GM06990 (cell line): ENCODE measurements at regions not wholly inside any gene's neighbourhood (a gene's known extent, or its start where the extent isn't known, plus 50 kb on each side); places are given as distances from the start of the nearest gene placed in this dataset.

ENCODE experiments used
- DNase-seq: peaks from one replicate; pipeline ENCODE4 v3.0.0-alpha.2; 2011; ENCODE audit not compliant: insufficient read length; ENCODE audit errors: extremely low read depth
- H3K27me3 ChIP-seq: replicated peaks from 2 replicates; pipeline ENCODE4 v1.6.0; 2011; ENCODE audit warnings: low read length; ENCODE audit not compliant: control insufficient read depth, insufficient read depth
- H3K36me3 ChIP-seq: 2 replicates; pipeline ENCODE4 v1.5.1; 2011; ENCODE audit warnings: low read length; ENCODE audit not compliant: control insufficient read depth, insufficient read depth
- H3K4me3 ChIP-seq: replicated peaks from 2 replicates; pipeline ENCODE4 v1.5.1; 2011; ENCODE audit warnings: low read depth, mild to moderate bottlenecking, control low read depth, low read length
- TF ChIP-seq, protein P1 (sequence below): IDR thresholded peaks from 2 replicates; pipeline ENCODE4 v1.5.1; 2011; ENCODE audit warnings: low read length, control low read depth, mild to moderate bottlenecking, inconsistent platforms; ENCODE audit not compliant: insufficient read depth, poor library complexity, severe bottlenecking

DNA sequence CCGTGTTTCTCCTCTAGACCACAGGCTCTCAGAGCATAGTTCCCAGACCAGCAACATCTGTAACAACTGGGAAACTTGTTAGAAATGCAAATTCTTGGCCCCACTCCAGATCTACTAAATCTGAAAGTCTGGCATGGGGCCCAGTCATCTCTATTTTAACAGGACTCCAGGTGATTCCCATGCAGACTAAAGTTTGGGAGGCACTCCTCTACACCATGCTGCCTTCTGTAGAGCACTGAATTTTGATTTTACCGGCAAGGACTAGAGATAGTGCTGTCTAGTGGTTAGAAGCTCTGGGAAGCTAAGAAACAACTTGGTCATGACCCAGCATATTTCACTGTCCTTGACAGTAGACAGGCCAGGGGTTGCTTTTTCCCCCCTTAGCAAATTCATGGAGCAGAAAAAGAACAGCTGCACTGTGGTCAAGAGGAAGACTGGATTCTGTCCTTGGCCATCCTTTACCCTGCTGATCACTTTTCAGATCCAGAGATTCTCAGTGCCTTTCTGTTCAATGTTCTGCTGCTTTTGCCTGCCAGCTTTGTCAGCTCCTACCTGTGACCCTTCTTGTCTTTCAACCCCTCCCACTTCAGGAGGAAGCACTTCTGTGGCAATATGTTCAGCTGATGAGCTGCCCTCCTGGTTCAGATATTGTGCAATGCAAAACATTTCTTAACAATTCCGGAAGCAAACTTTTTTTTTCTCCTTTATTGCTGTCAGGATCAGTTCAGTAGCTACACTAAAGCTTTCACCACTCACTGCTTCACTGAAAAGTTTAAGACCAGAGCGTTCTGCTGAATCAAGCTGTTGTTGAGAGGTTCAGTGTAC is 133.8 kb upstream of the NUDT4 start:
- peak; percentile 35 for DNase-seq
- no peaks in the 10 kb centered on the region for H3K36me3 ChIP-seq
- no peak overlapping the region for H3K4me3 ChIP-seq
- no peaks in the 10 kb centered on the region for H3K27me3 ChIP-seq
- TF ChIP-seq, protein P1, sequence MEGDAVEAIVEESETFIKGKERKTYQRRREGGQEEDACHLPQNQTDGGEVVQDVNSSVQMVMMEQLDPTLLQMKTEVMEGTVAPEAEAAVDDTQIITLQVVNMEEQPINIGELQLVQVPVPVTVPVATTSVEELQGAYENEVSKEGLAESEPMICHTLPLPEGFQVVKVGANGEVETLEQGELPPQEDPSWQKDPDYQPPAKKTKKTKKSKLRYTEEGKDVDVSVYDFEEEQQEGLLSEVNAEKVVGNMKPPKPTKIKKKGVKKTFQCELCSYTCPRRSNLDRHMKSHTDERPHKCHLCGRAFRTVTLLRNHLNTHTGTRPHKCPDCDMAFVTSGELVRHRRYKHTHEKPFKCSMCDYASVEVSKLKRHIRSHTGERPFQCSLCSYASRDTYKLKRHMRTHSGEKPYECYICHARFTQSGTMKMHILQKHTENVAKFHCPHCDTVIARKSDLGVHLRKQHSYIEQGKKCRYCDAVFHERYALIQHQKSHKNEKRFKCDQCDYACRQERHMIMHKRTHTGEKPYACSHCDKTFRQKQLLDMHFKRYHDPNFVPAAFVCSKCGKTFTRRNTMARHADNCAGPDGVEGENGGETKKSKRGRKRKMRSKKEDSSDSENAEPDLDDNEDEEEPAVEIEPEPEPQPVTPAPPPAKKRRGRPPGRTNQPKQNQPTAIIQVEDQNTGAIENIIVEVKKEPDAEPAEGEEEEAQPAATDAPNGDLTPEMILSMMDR: no peak

DNA sequence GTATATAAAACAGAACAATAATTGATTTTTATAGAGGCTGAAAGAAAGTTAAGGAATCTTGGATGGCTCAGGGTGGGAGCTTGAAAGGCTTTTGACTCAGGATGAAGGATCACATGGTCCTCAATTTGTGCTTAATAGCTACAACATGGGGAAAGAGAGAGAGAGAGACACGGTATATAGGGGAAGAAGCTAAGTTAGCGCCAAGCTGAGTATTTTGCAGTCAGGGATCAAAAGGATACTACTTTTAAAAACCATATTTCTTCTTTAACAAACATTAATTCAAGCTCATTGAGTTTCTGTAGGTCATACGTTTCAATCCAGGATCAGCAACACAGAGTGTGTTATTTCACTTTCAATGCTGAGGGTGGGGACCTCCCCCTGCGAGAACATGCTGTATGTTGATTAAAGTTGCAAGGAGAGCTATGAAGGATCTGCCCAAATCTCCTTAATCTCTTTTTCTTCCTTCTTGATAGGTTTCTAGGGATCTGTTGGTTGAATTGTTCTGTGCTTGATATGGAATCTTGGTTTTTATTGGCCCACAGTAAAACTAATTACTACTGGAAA is 133.1 kb upstream of the NUDT4 start:
- TF ChIP-seq, protein P1: no peak
- Histone ChIP-seq H3K4me3 (no peak overlapping the region), H3K27me3 (no peaks in the 10 kb centered on the region), H3K36me3 (no peaks in the 10 kb centered on the region)
- DNase-seq: peak; percentile 10

DNA sequence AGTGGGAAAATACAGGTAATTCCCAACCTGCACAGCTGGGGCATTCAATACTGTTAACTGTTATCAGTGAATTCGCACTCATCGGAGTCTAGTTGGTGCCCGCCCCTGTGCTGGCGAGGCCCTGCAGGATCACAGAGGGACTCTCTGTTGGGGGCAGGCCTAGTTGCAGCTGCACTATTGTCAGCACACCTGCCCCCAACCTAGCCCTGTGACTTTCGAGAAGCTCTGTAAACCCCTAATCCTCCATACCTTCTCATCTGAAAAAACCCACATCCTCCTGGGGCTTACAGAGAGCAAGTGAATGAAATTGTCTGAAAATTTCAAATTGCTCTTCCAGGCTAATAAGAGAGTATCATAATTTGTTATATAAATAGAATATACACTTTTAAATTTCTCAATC is 132.2 kb upstream of the NUDT4 start:
- TF ChIP-seq, protein P1: no peak
- Histone ChIP-seq H3K4me3 (no peak overlapping the region), H3K36me3 (no peaks in the 10 kb centered on the region), H3K27me3 (no peaks in the 10 kb centered on the region)
- peak; percentile 70 for DNase-seq

DNA sequence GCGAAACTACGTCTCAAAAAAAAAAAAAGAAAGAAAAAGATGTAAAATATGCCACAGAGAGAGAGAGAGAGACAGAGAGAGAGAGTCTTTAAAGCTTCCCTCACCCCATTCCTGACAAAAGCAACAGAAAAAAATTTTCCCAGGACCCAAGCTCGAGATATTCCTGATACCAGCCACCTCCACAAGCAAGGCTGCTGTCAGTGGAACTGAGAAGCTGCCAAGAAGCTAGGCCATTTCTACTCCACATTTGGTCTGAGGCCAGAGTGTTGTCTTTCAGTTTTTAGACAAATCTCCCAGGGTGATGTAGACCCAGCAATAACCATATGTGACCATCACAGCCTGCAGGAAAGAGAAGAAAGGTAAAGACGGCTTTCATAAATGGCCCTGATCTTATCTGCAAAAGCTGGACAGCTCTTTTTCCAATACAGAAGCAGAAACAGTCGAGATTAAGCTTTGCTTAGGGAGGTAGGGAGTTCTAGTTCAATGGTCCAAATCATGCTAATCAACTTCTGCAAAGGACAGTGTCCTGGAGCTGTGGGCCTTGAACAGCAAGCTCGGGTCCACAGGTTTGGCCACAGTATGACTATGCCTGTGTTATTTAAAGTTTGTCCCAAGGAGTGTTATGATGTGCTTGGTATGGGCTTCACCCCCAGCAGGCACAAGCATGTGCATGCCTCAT is 130.3 kb upstream of the NUDT4 start:
- Histone ChIP-seq H3K36me3 (no peaks in the 10 kb centered on the region), H3K4me3 (no peak overlapping the region), H3K27me3 (no peaks in the 10 kb centered on the region)
- DNase-seq: no peak
- TF ChIP-seq, protein P1: no peak

DNA sequence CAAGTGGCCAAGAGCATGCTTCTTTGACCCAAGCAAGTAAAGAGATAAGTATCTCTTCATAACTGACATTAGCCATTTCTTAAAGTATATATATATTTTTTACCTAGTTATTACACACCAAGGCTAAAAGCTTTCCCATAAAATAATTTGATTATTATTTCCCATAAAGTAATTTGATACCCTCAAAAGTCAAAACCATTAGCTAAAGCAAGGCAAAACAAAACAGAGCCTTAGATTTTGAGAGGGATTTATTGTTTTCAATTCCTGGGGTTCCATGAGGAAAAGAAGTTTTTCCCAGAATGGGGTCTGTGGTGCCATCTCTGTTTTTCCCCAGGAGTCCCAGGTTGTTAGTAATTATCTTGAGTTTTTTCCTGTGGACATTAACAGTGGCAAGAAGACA is 125.5 kb upstream of the NUDT4 start:
- TF ChIP-seq, protein P1: no peak
- H3K4me3 ChIP-seq: no peak overlapping the region
- H3K27me3 ChIP-seq: no peaks in the 10 kb centered on the region
- H3K36me3 ChIP-seq: no peaks in the 10 kb centered on the region
- DNase-seq: no peak
